MCF 10A (cell line): ENCODE measurements at regions not wholly inside any gene's neighbourhood (a gene's known extent, or its start where the extent isn't known, plus 50 kb on each side); places are given as distances from the start of the nearest gene placed in this dataset.

Experiments used
- BruUV-seq: library from RNA; stranded (reverse); fragments of 400-500 nt; replicated peaks from 2 replicates; lab custom pipeline; 2021; lab: Mats Ljungman, UMichigan
- CTCF ChIA-PET: fragments of 300-600 bp; sonication (Branson Sonifier 250); formaldehyde crosslinking; extraction: SDS; loops from one replicate; lab custom pipeline; 2021; ENCODE audit warnings: antibody characterized with exemption, inconsistent platforms; lab: Yijun Ruan, JAX
- POLR2A ChIA-PET: fragments of 300-600, 350-650 bp; sonication (Branson Sonifier 250); formaldehyde crosslinking; extraction: SDS; loops from one replicate; lab custom pipeline; 2020; ENCODE audit warnings: antibody characterized with exemption, inconsistent platforms; lab: Yijun Ruan, JAX
- DNase-seq: peaks from one replicate; pipeline ENCODE4 v3.0.0-alpha.2; 2018; ENCODE audit not compliant: unreplicated experiment
- H3K27ac Mint-ChIP-seq: one replicate; pipeline ENCODE4 v1.8.0; 2022; ENCODE audit warnings: mild to moderate bottlenecking, low read depth, mixed read lengths; ENCODE audit not compliant: unreplicated experiment
- H3K27me3 Mint-ChIP-seq: one replicate; pipeline ENCODE4 v1.8.0; 2022; ENCODE audit warnings: mixed read lengths; ENCODE audit not compliant: insufficient read depth, unreplicated experiment
- H3K36me3 Mint-ChIP-seq: one replicate; pipeline ENCODE4 v1.8.0; 2022; ENCODE audit warnings: mild to moderate bottlenecking, moderate library complexity, mixed read lengths; ENCODE audit not compliant: insufficient read depth, unreplicated experiment
- H3K4me1 Mint-ChIP-seq: one replicate; pipeline ENCODE4 v1.8.0; 2022; ENCODE audit warnings: mixed read lengths; ENCODE audit not compliant: insufficient read depth, unreplicated experiment
- H3K4me3 Mint-ChIP-seq: one replicate; pipeline ENCODE4 v1.8.0; 2022; ENCODE audit warnings: mild to moderate bottlenecking, moderate library complexity, mixed read lengths; ENCODE audit not compliant: unreplicated experiment
- H3K9me3 Mint-ChIP-seq: one replicate; pipeline ENCODE4 v1.8.0; 2022; ENCODE audit warnings: mixed read lengths; ENCODE audit not compliant: unreplicated experiment
- intact Hi-C: fragments of 100-400 bp; cut with micrococcal nuclease; formaldehyde crosslinking; loops from 2 replicates; pipeline ENCODE4 v1.14.1; 2022
- TF ChIP-seq, protein P1 (sequence below): fragments of 200-600 bp; IDR thresholded peaks from one replicate; pipeline ENCODE4 v1.8.0; 2022; ENCODE audit warnings: antibody characterized with exemption, mild to moderate bottlenecking; ENCODE audit not compliant: unreplicated experiment

- Mint-ChIP-seq H3K27me3 (no peaks in the 10 kb centered on the region), H3K36me3 (no peaks in the 10 kb centered on the region), H3K4me3 (no peak overlapping the region), H3K9me3 (no peaks in the 10 kb centered on the region), H3K4me1 (peaks cover 11% of the 10 kb centered on the region), H3K27ac (no peak overlapping the region)
- CTCF ChIA-PET, result interaction anchor here (0.6 to 1.2 kb wide), 4 partner anchors 24 to 1645 kb away, joined by 3 read pairs; no protein-coding TSS in a partner anchor
- TF ChIP-seq, protein P1, sequence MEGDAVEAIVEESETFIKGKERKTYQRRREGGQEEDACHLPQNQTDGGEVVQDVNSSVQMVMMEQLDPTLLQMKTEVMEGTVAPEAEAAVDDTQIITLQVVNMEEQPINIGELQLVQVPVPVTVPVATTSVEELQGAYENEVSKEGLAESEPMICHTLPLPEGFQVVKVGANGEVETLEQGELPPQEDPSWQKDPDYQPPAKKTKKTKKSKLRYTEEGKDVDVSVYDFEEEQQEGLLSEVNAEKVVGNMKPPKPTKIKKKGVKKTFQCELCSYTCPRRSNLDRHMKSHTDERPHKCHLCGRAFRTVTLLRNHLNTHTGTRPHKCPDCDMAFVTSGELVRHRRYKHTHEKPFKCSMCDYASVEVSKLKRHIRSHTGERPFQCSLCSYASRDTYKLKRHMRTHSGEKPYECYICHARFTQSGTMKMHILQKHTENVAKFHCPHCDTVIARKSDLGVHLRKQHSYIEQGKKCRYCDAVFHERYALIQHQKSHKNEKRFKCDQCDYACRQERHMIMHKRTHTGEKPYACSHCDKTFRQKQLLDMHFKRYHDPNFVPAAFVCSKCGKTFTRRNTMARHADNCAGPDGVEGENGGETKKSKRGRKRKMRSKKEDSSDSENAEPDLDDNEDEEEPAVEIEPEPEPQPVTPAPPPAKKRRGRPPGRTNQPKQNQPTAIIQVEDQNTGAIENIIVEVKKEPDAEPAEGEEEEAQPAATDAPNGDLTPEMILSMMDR, result no peak
- POLR2A ChIA-PET, result interaction anchor here (0.8 to 1.0 kb wide), 2 partner anchors 8 to 120 kb away, joined by 3 read pairs; no protein-coding TSS in a partner anchor
- intact Hi-C loops, result no loop called here
- no peak for DNase-seq
- BruUV-seq, result no TSS peak
Observed at GRCh38 chr1:222040121-222040805, 298.4 kb upstream of the DUSP10 start.

DNA sequence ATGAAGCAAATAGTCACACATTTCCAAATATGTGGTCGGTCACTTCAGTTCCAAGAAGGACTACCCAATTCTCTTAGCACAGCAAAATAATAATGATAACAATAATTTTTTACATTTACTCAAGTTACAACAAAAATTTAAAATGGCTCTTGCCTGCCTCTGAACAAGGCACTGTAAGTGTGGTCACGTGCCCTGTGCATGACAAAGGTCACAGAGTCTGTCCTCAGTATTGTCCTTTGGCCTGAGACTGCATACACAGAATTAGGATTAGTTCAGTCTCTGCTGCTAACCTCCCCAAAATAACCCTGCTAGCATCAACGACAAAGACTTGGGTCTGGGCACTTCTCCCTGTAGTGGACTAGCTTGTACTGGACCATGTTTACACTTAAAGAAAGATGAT lies 297.1 kb upstream of the DUSP10 start:
- Mint-ChIP-seq H3K27me3 (no peaks in the 10 kb centered on the region), H3K36me3 (no peaks in the 10 kb centered on the region), H3K9me3 (no peaks in the 10 kb centered on the region), H3K27ac (no peak overlapping the region), H3K4me1 (peaks cover 6% of the 10 kb centered on the region), H3K4me3 (no peak overlapping the region)
- ChIA-PET CTCF (interaction anchor here (1.2 kb wide), 2 partner anchors 23 to 86 kb away, joined by 3 read pairs; no protein-coding TSS in a partner anchor), POLR2A (interaction anchor here (0.6 kb wide), 1 partner anchor 86 kb away, joined by 3 read pairs; no protein-coding TSS in a partner anchor)
- intact Hi-C loops, result no loop called here
- TF ChIP-seq, protein P1, result no peak
- no TSS peak for BruUV-seq
- no peak for DNase-seq

DNA sequence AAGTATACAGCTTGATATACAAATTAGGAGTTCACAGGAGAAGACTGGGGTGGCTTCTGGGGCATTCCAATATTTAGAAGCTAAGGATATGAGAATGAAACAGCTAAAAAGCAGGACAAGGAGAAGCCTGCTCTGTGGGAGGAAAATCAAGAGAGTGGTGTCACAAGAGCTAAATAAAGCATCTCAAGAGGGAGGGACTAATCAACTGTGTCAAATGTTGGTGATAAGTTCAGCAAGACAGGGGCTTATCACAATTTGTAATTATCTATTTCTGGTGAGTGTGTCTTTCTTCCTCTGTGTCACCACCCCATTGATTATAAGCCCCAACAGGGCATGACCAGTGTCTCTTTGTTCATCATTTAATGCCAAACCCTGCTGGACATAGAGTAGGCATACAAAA lies 295.8 kb upstream of the DUSP10 start:
- DNase-seq, result no peak
- ChIA-PET CTCF (interaction anchor here (0.5 to 1.3 kb wide), 5 partner anchors 10 to 494 kb away, joined by 3 to 5 read pairs (median 3); no protein-coding TSS in a partner anchor), POLR2A (interaction anchor here (1.8 kb wide), 1 partner anchor 60 kb away, joined by 5 read pairs; no protein-coding TSS in a partner anchor)
- H3K36me3 Mint-ChIP-seq, result no peaks in the 10 kb centered on the region
- TF ChIP-seq, protein P1, result no peak
- H3K27me3 Mint-ChIP-seq, result no peaks in the 10 kb centered on the region
- H3K27ac Mint-ChIP-seq, result no peak overlapping the region
- no TSS peak for BruUV-seq
- H3K4me1 Mint-ChIP-seq, result no peaks in the 10 kb centered on the region
- H3K9me3 Mint-ChIP-seq, result no peaks in the 10 kb centered on the region
- H3K4me3 Mint-ChIP-seq, result no peak overlapping the region
- intact Hi-C loops, result no loop called here

GRCh38 chr1:222034790-222035189 lies 292.9 kb upstream of the DUSP10 start:
- Mint-ChIP-seq H3K27me3 (no peaks in the 10 kb centered on the region), H3K36me3 (no peaks in the 10 kb centered on the region), H3K4me3 (no peak overlapping the region), H3K9me3 (no peaks in the 10 kb centered on the region), H3K27ac (no peak overlapping the region), H3K4me1 (no peaks in the 10 kb centered on the region)
- TF ChIP-seq, protein P1, result no peak
- BruUV-seq, result no TSS peak
- DNase-seq, result no peak
- CTCF ChIA-PET, result no interaction called here
- POLR2A ChIA-PET, result interaction anchor here (0.7 kb wide), 1 partner anchor 11 kb away, joined by 3 read pairs; no protein-coding TSS in a partner anchor
- intact Hi-C loops, result no loop called here
